B cell (primary cell): ENCODE measurements at regions not wholly inside any gene's neighbourhood (a gene's known extent, or its start where the extent isn't known, plus 50 kb on each side); places are given as distances from the start of the nearest gene placed in this dataset.

Experiments used
- ATAC-seq: fragments of 200-7000 bp; cut with Tn5 transposase; one replicate; pipeline ENCODE4 v1.10.0; 2021; ENCODE audit warnings: low read depth, mild to moderate bottlenecking, moderate number of reproducible peaks, moderate library complexity
- CTCF ChIA-PET: fragments of 350-600 bp; sonication (Branson Sonifier 250); formaldehyde crosslinking; loops from one replicate; lab custom pipeline; 2021; ENCODE audit warnings: antibody characterized with exemption, inconsistent platforms; lab: Charles Lee
- POLR2A ChIA-PET: fragments of 350-600 bp; sonication (Branson Sonifier 250); formaldehyde crosslinking; loops from one replicate; lab custom pipeline; 2021; ENCODE audit warnings: antibody characterized with exemption; lab: Charles Lee
- DNase-seq: peaks from one replicate; pipeline ENCODE4 v3.0.0; 2013
- H2AFZ ChIP-seq: 2 replicates; pipeline ENCODE4 v1.6.1; 2012; ENCODE audit warnings: mild to moderate bottlenecking, low read depth, low read length; ENCODE audit not compliant: insufficient read depth, poor library complexity, severe bottlenecking
- H3K27ac ChIP-seq, 2 donors: 1 replicate in 1 of 2; 2 replicates in 1 of 2; pipeline ENCODE4 v1.5.1; 2012 to 2013; ENCODE audit warnings: low read length in 2 of 2, mild to moderate bottlenecking in 2 of 2, moderate library complexity in 1 of 2
- H3K27me3 ChIP-seq, 4 experiments: fragments of 200-600 bp in 1 of 4; sonication (generic) in 1 of 4; replicated peaks in 1 of 4; 1 replicate in 2 of 4; 2 replicates in 2 of 4; pipeline versions ENCODE4 v1.6.1 to v1.7.0; 2013 to 2016; ENCODE audit warnings: low read length in 3 of 4, mild to moderate bottlenecking in 2 of 4, mixed read lengths in 1 of 4, moderate library complexity in 1 of 4; ENCODE audit not compliant: insufficient read depth in 4 of 4, control insufficient read depth in 3 of 4; ENCODE audit errors: control extremely low read depth in 1 of 4
- H3K36me3 ChIP-seq, 2 experiments: replicated peaks in 1 of 2; 1 replicate in 1 of 2; 2 replicates in 1 of 2; pipeline versions ENCODE4 v1.6.1 to v1.7.1; 2013; ENCODE audit warnings: low read length in 1 of 2; ENCODE audit not compliant: insufficient read depth in 2 of 2, control insufficient read depth in 1 of 2; ENCODE audit errors: control extremely low read depth in 1 of 2, extremely low read depth in 1 of 2
- H3K4me1 ChIP-seq, 2 donors: fragments of 200-600 bp in 1 of 2; sonication (generic) in 1 of 2; 1 replicate in 1 of 2; 2 replicates in 1 of 2; pipeline versions ENCODE4 v1.5.1 to v1.6.1; 2013 to 2017; ENCODE audit warnings: low read length in 2 of 2; ENCODE audit not compliant: control insufficient read depth in 2 of 2, insufficient read depth in 2 of 2
- H3K4me2 ChIP-seq: replicated peaks from 2 replicates; pipeline ENCODE3; 2012; ENCODE audit warnings: mild to moderate bottlenecking, low read depth, low read length; ENCODE audit not compliant: poor library complexity, severe bottlenecking
- H3K4me3 ChIP-seq, 5 experiments: fragments of 200-600 bp in 1 of 5; sonication (generic) in 1 of 5; 1 replicate in 3 of 5; 2 replicates in 2 of 5; pipeline versions ENCODE4 v1.5.1 to v1.7.0; 2011 to 2016; ENCODE audit warnings: low read length in 4 of 5, mild to moderate bottlenecking in 4 of 5, low read depth in 2 of 5, control low read depth in 1 of 5, moderate library complexity in 1 of 5; ENCODE audit not compliant: insufficient read depth in 1 of 5; ENCODE audit errors: control extremely low read depth in 1 of 5, extremely low read depth in 1 of 5
- H3K79me2 ChIP-seq: fragments of 200-600 bp; sonication (generic); one replicate; pipeline ENCODE4 v1.6.0; 2016; ENCODE audit warnings: low read length; ENCODE audit not compliant: control insufficient read depth, insufficient read depth
- H3K9ac ChIP-seq: fragments of 200-600 bp; sonication (generic); 2 replicates; pipeline ENCODE4 v1.6.1; 2017; ENCODE audit warnings: mild to moderate bottlenecking, low read length, moderate library complexity
- H3K9me3 ChIP-seq, 3 donors: one replicate each; pipeline versions ENCODE4 v1.6.1 to v1.7.1; 2013; ENCODE audit warnings: low read length in 2 of 3; ENCODE audit not compliant: control insufficient read depth in 2 of 3, insufficient read depth in 1 of 3; ENCODE audit errors: control extremely low read depth in 1 of 3
- H4K20me1 ChIP-seq: 2 replicates; pipeline ENCODE4 v1.6.0; 2012; ENCODE audit warnings: mild to moderate bottlenecking, low read length; ENCODE audit not compliant: insufficient read depth, control insufficient read depth, poor library complexity, severe bottlenecking
- H3K27ac Mint-ChIP-seq: one replicate; pipeline ENCODE4 v1.8.0; 2021; ENCODE audit warnings: mixed read lengths
- H3K27me3 Mint-ChIP-seq: one replicate; pipeline ENCODE4 v1.8.0; 2021; ENCODE audit warnings: mixed read lengths
- H3K4me1 Mint-ChIP-seq: one replicate; pipeline ENCODE4 v1.8.0; 2021; ENCODE audit warnings: mixed read lengths
- H3K4me3 Mint-ChIP-seq: one replicate; pipeline ENCODE4 v1.8.0; 2021; ENCODE audit warnings: mixed read lengths
- H3K9me3 Mint-ChIP-seq: one replicate; pipeline ENCODE4 v1.8.0; 2022; ENCODE audit warnings: mixed read lengths; ENCODE audit not compliant: insufficient read depth
- EZH2 ChIP-seq: IDR thresholded peaks from 2 replicates; pipeline ENCODE4 v1.6.1; 2012; ENCODE audit warnings: borderline replicate concordance, low read depth, mild to moderate bottlenecking, moderate library complexity, low read length; ENCODE audit not compliant: insufficient read depth, poor library complexity, severe bottlenecking
- whole genome bisulfite sequencing: methylation state at CpG from one replicate; pipeline ENCODE4 v1.1.5; 2013; ENCODE audit warnings: missing lambda C conversion rate; ENCODE audit not compliant: insufficient coverage; 5-methylcytosine and 5-hydroxymethylcytosine counted together
- intact Hi-C: fragments of 100-400 bp; cut with micrococcal nuclease; formaldehyde crosslinking; loops from one replicate; pipeline ENCODE4 v1.10.0; 2022
- TF ChIP-seq, protein P1 (sequence below): fragments of 200-600 bp; IDR thresholded peaks from one replicate; pipeline ENCODE4 v1.8.0; 2022; ENCODE audit warnings: antibody characterized with exemption, mild to moderate bottlenecking

DNA sequence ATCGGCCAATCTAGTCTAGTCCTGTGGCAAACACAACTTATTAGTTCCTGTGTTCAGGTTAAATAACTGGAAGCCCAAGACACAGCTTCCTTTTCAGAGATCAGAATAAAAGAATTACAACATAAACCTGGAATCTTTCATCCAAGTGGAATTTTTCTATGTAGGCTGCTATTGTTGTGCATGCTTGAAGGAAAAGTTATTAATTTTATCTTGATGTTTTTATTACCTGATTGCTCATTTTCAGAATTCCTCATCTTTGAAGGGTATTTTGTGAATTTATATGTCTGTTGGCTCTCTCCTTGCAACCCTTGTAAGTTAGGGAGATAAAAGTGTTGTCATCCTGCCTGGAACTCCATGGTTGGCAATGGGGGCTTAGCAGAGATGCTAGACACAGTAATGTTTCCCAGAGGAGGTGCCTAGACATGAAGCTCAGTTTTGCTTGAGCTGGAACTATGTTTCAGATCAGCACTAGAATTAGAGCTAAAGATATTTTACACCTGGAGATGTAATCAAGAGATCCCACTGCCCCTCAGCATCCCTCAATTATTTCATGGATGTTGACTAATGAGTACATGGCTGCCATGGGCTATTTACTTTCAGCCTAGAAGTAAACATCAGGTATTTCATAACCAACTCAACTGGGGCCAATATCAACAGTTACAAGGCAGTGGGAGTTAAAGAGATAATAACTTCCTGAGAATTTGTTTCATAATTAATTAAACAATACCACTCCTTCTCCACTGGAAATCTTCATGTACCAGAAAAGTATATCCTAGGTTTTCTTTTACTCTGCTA lies 367.0 kb upstream of the MARCKS start:
- Histone ChIP-seq H4K20me1 (no peaks in the 10 kb centered on the region), H3K79me2 (no peaks in the 10 kb centered on the region), H3K4me3 (no peak overlapping the region), H3K9ac (no peak overlapping the region), H3K4me2 (no peak overlapping the region), H3K4me1 (no peaks in the 10 kb centered on the region), H3K27ac (no peak overlapping the region), H3K36me3 (no peaks in the 10 kb centered on the region), H2AFZ (no peak overlapping the region), H3K27me3 (no peaks in the 10 kb centered on the region), H3K9me3 (no peaks in the 10 kb centered on the region)
- intact Hi-C loops: no loop called here
- TF ChIP-seq EZH2: no peak
- TF ChIP-seq, protein P1, sequence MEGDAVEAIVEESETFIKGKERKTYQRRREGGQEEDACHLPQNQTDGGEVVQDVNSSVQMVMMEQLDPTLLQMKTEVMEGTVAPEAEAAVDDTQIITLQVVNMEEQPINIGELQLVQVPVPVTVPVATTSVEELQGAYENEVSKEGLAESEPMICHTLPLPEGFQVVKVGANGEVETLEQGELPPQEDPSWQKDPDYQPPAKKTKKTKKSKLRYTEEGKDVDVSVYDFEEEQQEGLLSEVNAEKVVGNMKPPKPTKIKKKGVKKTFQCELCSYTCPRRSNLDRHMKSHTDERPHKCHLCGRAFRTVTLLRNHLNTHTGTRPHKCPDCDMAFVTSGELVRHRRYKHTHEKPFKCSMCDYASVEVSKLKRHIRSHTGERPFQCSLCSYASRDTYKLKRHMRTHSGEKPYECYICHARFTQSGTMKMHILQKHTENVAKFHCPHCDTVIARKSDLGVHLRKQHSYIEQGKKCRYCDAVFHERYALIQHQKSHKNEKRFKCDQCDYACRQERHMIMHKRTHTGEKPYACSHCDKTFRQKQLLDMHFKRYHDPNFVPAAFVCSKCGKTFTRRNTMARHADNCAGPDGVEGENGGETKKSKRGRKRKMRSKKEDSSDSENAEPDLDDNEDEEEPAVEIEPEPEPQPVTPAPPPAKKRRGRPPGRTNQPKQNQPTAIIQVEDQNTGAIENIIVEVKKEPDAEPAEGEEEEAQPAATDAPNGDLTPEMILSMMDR: no peak
- CTCF ChIA-PET: interaction anchor here (1.5 kb wide), 1 partner anchor 368 kb away, joined by 6 read pairs; no protein-coding TSS in a partner anchor
- Mint-ChIP-seq H3K27me3 (no peaks in the 10 kb centered on the region), H3K9me3 (no peaks in the 10 kb centered on the region), H3K4me3 (no peak overlapping the region), H3K4me1 (no peaks in the 10 kb centered on the region), H3K27ac (no peak overlapping the region)
- POLR2A ChIA-PET: interaction anchor here (0.6 kb wide), 1 partner anchor 265 kb away, joined by 3 read pairs; no protein-coding TSS in a partner anchor
- WGBS: no CpG with 5 or more reads among the region's 1 CpG
- DNase-seq (no peak), ATAC-seq (no peak)

DNA sequence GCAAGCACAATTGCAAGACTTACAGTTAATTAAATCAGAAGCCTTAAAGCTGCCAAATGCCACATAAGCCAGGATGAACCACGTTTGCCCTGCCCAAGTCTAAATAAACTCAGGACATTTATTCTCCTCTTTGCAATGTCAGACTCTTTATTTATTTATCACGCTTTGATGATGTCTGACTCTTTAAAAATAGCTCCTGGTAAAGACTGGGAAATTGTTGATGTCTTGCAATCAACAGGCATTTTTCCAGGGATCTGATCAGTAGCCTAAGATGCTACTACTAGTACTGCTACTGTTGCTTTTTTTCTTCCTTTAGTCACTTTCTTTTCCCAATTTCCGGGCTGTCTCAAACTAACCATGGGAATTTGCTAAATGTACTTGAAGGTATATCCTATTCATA lies 365.8 kb upstream of the MARCKS start:
- Mint-ChIP-seq H3K9me3 (no peaks in the 10 kb centered on the region), H3K4me1 (no peaks in the 10 kb centered on the region), H3K4me3 (no peak overlapping the region), H3K27me3 (no peaks in the 10 kb centered on the region), H3K27ac (no peak overlapping the region)
- no peaks in the 10 kb centered on the region for H3K79me2 ChIP-seq
- H3K27ac ChIP-seq: no peak overlapping the region
- no CpG with 5 or more reads among the region's 3 CpGs for WGBS
- TF ChIP-seq, protein P1: no peak
- TF ChIP-seq EZH2: no peak
- H2AFZ ChIP-seq: no peak overlapping the region
- POLR2A ChIA-PET: no interaction called here
- intact Hi-C loops: no loop called here
- H3K27me3 ChIP-seq: no peaks in the 10 kb centered on the region
- H3K4me2 ChIP-seq: no peak overlapping the region
- H3K9me3 ChIP-seq: no peaks in the 10 kb centered on the region
- no peaks in the 10 kb centered on the region for H3K36me3 ChIP-seq
- ATAC-seq: no peak
- H3K9ac ChIP-seq: no peak overlapping the region
- H3K4me3 ChIP-seq: no peak overlapping the region
- no peak for DNase-seq
- no peaks in the 10 kb centered on the region for H4K20me1 ChIP-seq
- H3K4me1 ChIP-seq: no peaks in the 10 kb centered on the region
- CTCF ChIA-PET: no interaction called here
